Parathyroid adenoma (tissue), 2 donors: ENCODE measurements at regions not wholly inside any gene's neighbourhood (a gene's known extent, or its start where the extent isn't known, plus 50 kb on each side); places are given as distances from the start of the nearest gene placed in this dataset.

ENCODE experiments used
- H2AFZ ChIP-seq: fragments of 300-600 bp; sonication (generic); one replicate; pipeline ENCODE4 v1.7.0; 2017; ENCODE audit warnings: antibody characterized with exemption, mild to moderate bottlenecking
- H3K27ac ChIP-seq: fragments of 300-600 bp; sonication (generic); one replicate; pipeline ENCODE4 v1.7.0; 2017
- H3K27me3 ChIP-seq: fragments of 300-600 bp; sonication (generic); one replicate; pipeline ENCODE4 v1.7.0; 2017; ENCODE audit warnings: low read length; ENCODE audit not compliant: control insufficient read depth, insufficient read depth
- H3K36me3 ChIP-seq: fragments of 300-600 bp; sonication (generic); one replicate; pipeline ENCODE4 v1.7.0; 2017; ENCODE audit warnings: low read length; ENCODE audit not compliant: control insufficient read depth, insufficient read depth
- H3K4me1 ChIP-seq: fragments of 300-600 bp; sonication (generic); one replicate; pipeline ENCODE4 v1.7.0; 2017; ENCODE audit warnings: control low read depth
- H3K4me2 ChIP-seq: fragments of 300-600 bp; sonication (generic); one replicate; pipeline ENCODE4 v1.7.0; 2017; ENCODE audit warnings: low read length
- H3K4me3 ChIP-seq: fragments of 300-600 bp; sonication (generic); one replicate; pipeline ENCODE4 v1.7.0; 2017; ENCODE audit warnings: low read depth, low read length
- H3K79me2 ChIP-seq: fragments of 300-600 bp; sonication (generic); one replicate; pipeline ENCODE4 v1.7.0; 2017; ENCODE audit warnings: control low read depth
- H3K9ac ChIP-seq: fragments of 300-600 bp; sonication (generic); one replicate; pipeline ENCODE4 v1.7.0; 2017; ENCODE audit warnings: mild to moderate bottlenecking
- H3K9me3 ChIP-seq: fragments of 300-600 bp; sonication (generic); one replicate; pipeline ENCODE4 v1.7.0; 2017; ENCODE audit warnings: low read length; ENCODE audit not compliant: control insufficient read depth
- TF ChIP-seq, protein P1 (sequence below): fragments of 300-600 bp; sonication (generic); IDR thresholded peaks from one replicate; pipeline ENCODE4 v1.7.0; 2017; ENCODE audit warnings: antibody characterized with exemption, mild to moderate bottlenecking
- donor health status: primary hyperparathyroidism.

DNA sequence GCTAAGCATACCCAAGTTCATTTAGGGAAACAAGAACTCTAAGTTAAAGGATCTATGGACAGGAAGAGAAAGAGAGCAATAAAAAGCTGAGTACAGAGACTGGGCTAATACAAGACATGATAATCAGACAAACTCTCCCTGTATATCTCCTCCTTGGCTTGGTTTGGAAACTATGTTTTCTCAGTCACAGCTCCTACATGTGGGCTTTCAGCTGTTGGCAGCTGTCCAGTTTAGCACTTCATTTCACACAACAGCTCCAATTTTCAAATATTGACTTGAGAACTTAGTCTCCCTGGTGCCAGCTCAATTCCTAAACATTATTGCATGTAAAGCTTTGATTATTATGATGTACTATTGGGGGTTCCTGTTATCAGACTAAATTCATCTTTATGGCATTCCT, 222.8 kb upstream of the OBI1 start:
- Histone ChIP-seq H3K4me3 (no peak overlapping the region), H2AFZ (no peak overlapping the region), H3K4me1 (no peaks in the 10 kb centered on the region), H3K27me3 (no peaks in the 10 kb centered on the region), H3K36me3 (no peaks in the 10 kb centered on the region), H3K9me3 (no peaks in the 10 kb centered on the region), H3K9ac (no peak overlapping the region), H3K27ac (no peak overlapping the region), H3K4me2 (no peak overlapping the region), H3K79me2 (no peaks in the 10 kb centered on the region)
- TF ChIP-seq, protein P1, sequence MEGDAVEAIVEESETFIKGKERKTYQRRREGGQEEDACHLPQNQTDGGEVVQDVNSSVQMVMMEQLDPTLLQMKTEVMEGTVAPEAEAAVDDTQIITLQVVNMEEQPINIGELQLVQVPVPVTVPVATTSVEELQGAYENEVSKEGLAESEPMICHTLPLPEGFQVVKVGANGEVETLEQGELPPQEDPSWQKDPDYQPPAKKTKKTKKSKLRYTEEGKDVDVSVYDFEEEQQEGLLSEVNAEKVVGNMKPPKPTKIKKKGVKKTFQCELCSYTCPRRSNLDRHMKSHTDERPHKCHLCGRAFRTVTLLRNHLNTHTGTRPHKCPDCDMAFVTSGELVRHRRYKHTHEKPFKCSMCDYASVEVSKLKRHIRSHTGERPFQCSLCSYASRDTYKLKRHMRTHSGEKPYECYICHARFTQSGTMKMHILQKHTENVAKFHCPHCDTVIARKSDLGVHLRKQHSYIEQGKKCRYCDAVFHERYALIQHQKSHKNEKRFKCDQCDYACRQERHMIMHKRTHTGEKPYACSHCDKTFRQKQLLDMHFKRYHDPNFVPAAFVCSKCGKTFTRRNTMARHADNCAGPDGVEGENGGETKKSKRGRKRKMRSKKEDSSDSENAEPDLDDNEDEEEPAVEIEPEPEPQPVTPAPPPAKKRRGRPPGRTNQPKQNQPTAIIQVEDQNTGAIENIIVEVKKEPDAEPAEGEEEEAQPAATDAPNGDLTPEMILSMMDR = no peak

DNA sequence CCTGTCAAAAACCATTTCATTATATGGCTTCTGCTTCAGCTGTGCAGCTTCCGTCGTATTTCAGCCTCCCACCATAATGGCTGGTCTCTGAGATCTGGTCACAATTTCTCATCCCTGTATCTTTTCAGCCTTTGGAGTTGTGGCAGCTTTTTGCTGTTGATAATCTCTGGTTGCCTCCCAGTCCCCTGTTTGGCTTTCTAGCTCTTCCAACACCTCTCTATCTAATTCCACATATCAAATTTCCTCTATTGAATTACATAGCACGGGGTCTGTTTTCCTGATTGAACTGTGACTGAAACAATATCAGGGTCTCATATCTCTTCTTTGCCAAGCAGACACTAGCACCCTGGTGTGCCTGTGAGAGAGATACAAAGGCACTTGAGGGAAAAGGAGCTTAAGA, 222.1 kb upstream of the OBI1 start:
- TF ChIP-seq, protein P1 = no peak
- H3K9me3 ChIP-seq = no peaks in the 10 kb centered on the region
- no peaks in the 10 kb centered on the region for H3K36me3 ChIP-seq
- no peaks in the 10 kb centered on the region for H3K4me1 ChIP-seq
- H3K4me2 ChIP-seq = no peak overlapping the region
- H3K27me3 ChIP-seq = no peaks in the 10 kb centered on the region
- no peak overlapping the region for H2AFZ ChIP-seq
- H3K9ac ChIP-seq = no peak overlapping the region
- H3K79me2 ChIP-seq = no peaks in the 10 kb centered on the region
- H3K27ac ChIP-seq = no peak overlapping the region
- H3K4me3 ChIP-seq = no peak overlapping the region

DNA sequence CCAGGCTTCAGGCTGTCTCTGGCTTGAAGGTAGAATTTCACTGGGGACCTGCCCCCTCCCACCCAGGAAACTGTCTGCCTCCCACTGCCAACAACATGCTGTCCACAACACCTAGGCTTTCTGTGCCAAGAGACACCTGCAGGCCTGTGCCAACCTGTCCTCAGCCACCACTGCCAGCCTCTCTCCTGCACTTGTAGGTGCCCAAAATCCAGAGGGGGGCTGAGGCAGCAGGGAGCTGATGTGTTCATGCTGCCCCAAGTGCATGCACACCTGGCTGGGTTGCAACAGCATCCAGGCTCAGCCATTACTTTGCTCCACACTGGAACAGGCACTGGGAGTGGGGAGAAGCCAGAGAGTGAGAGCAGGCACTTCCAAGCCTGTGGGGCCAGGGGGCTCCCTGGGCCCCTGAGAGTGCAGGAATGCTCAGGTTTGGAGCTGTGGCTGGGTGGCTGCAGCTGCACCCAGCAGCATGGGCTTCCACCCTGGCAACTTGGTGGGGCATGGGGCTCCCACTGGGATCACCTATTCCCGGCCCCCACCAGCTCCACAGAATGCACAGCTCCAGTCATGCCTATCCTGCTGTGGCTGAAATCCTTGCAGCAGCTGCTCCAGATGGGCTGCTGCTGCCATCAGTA, 218.1 kb upstream of the OBI1 start:
- Histone ChIP-seq H3K9me3 (no peaks in the 10 kb centered on the region), H3K4me2 (no peak overlapping the region), H3K27me3 (no peaks in the 10 kb centered on the region), H3K4me3 (no peak overlapping the region), H3K9ac (no peak overlapping the region), H3K36me3 (no peaks in the 10 kb centered on the region), H2AFZ (no peak overlapping the region), H3K79me2 (no peaks in the 10 kb centered on the region), H3K4me1 (no peaks in the 10 kb centered on the region), H3K27ac (no peak overlapping the region)
- TF ChIP-seq, protein P1 = no peak

DNA sequence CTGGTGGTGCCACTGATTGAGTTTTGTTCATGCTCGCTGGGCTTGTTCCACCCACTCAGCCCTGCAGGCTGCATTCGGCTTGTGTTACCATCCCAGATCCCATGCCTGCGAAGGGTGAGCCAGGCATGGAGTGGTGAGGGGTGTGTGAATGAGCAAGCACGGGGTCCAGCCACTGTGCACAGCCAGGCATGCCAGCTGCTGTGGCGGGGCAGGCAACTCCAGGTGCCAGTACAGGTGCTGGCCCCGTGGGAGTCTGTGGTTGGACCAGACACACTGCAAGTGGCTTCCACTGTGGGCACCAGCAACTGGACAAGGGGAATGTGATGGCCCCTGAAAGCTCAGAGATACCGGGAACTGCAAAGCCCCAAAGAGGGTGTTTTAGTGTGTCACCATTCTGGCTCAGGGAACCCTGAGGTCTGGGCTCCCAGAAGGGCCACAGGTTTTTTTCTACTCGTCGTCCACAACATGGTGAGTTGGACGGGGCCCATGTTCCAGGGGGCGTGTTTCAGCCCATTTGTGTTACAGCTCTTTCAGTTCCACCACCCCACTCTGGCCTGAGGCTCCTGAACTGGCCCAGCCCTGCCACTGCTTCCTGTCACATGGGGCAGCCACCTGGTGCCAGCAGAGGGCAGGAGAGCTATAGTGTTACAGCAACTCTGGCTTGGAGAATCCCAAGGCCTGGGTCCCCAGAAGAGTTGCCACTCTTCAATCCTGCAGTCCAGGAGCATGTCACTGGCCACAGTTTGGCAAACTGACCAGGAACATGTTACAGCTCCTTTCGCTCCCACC, 217.0 kb upstream of the OBI1 start:
- H3K27ac ChIP-seq = no peak overlapping the region
- H3K79me2 ChIP-seq = no peaks in the 10 kb centered on the region
- H3K4me1 ChIP-seq = no peaks in the 10 kb centered on the region
- H3K4me2 ChIP-seq = no peak overlapping the region
- H2AFZ ChIP-seq = no peak overlapping the region
- TF ChIP-seq, protein P1 = no peak
- H3K27me3 ChIP-seq = no peaks in the 10 kb centered on the region
- H3K36me3 ChIP-seq = no peaks in the 10 kb centered on the region
- no peak overlapping the region for H3K9ac ChIP-seq
- no peaks in the 10 kb centered on the region for H3K9me3 ChIP-seq
- H3K4me3 ChIP-seq = no peak overlapping the region
